Liver (tissue), 8 donors: ENCODE measurements at regions not wholly inside any gene's neighbourhood (a gene's known extent, or its start where the extent isn't known, plus 50 kb on each side); places are given as distances from the start of the nearest gene placed in this dataset.

Source experiments
- DNase-seq: peaks from one replicate; pipeline ENCODE4 v3.0.0-alpha.2; 2017; ENCODE audit warnings: low spot score
- H3K27ac ChIP-seq, 2 donors: one replicate each; pipeline ENCODE4 v1.7.0; 2013; ENCODE audit warnings: inconsistent platforms in 2 of 2, low read length in 2 of 2, control low read depth in 1 of 2, low read depth in 1 of 2, mild to moderate bottlenecking in 1 of 2
- H3K27me3 ChIP-seq, 4 donors: one replicate each; pipeline versions ENCODE4 v1.6.1 to v1.7.0; 2013; ENCODE audit warnings: low read length in 3 of 4, inconsistent platforms in 1 of 4, mild to moderate bottlenecking in 1 of 4, moderate library complexity in 1 of 4; ENCODE audit not compliant: control insufficient read depth in 4 of 4, insufficient read depth in 4 of 4
- H3K36me3 ChIP-seq, 4 donors: one replicate each; pipeline versions ENCODE4 v1.6.1 to v1.7.0; 2013; ENCODE audit warnings: low read length in 3 of 4, mild to moderate bottlenecking in 3 of 4, low read depth in 1 of 4, moderate library complexity in 1 of 4; ENCODE audit not compliant: control insufficient read depth in 4 of 4, insufficient read depth in 3 of 4
- H3K4me1 ChIP-seq, 4 donors: one replicate each; pipeline versions ENCODE4 v1.6.1 to v1.7.0; 2013; ENCODE audit warnings: low read length in 3 of 4, mild to moderate bottlenecking in 3 of 4, moderate library complexity in 1 of 4; ENCODE audit not compliant: control insufficient read depth in 4 of 4, insufficient read depth in 4 of 4
- H3K4me3 ChIP-seq, 3 donors: one replicate each; pipeline versions ENCODE4 v1.6.1 to v1.7.0; 2013; ENCODE audit warnings: low read length in 3 of 3, control low read depth in 1 of 3, low read depth in 1 of 3, mild to moderate bottlenecking in 1 of 3
- H3K9ac ChIP-seq, 2 donors: one replicate each; pipeline ENCODE4 v1.7.0; 2013; ENCODE audit warnings: low read length in 2 of 2, mild to moderate bottlenecking in 2 of 2, moderate library complexity in 2 of 2, control low read depth in 1 of 2, low read depth in 1 of 2
- H3K9me3 ChIP-seq, 4 donors: one replicate each; pipeline versions ENCODE4 v1.6.1 to v1.7.0; 2013; ENCODE audit warnings: low read length in 3 of 4; ENCODE audit not compliant: control insufficient read depth in 4 of 4
- EGR1 ChIP-seq, 2 donors: IDR thresholded peaks; 2 replicates each; pipeline ENCODE4 v1.6.1; 2016 to 2018; ENCODE audit warnings: antibody characterized with exemption in 2 of 2, low read depth in 2 of 2
- FOXA1 ChIP-seq: IDR thresholded peaks from 2 replicates; pipeline ENCODE4 v1.6.1; 2016; ENCODE audit warnings: antibody characterized with exemption
- FOXA2 ChIP-seq: IDR thresholded peaks from 2 replicates; pipeline ENCODE4 v1.6.1; 2016; ENCODE audit warnings: antibody characterized with exemption
- GABPA ChIP-seq, 2 donors: IDR thresholded peaks in 1 of 2; conservative IDR thresholded peaks in 1 of 2; 2 replicates each; pipeline ENCODE4 v1.6.1; 2016; ENCODE audit warnings: antibody characterized with exemption in 2 of 2, mild to moderate bottlenecking in 1 of 2, moderate library complexity in 1 of 2
- HNF4A ChIP-seq, 2 donors: conservative IDR thresholded peaks; 2 replicates each; pipeline ENCODE4 v1.6.1; 2016; ENCODE audit warnings: antibody characterized with exemption in 2 of 2, mild to moderate bottlenecking in 2 of 2
- HNF4G ChIP-seq: IDR thresholded peaks from 2 replicates; pipeline ENCODE4 v1.6.1; 2016; ENCODE audit warnings: antibody characterized with exemption
- JUND ChIP-seq, 2 donors: IDR thresholded peaks; 2 replicates each; pipeline ENCODE4 v1.6.1; 2016; ENCODE audit warnings: antibody characterized with exemption in 2 of 2
- NR2F2 ChIP-seq: IDR thresholded peaks from 2 replicates; pipeline ENCODE4 v1.6.1; 2016; ENCODE audit warnings: antibody characterized with exemption
- RAD21 ChIP-seq, 2 donors: IDR thresholded peaks; 2 replicates each; pipeline ENCODE4 v1.6.1; 2016; ENCODE audit warnings: antibody characterized with exemption in 2 of 2, mild to moderate bottlenecking in 2 of 2
- RXRA ChIP-seq, 2 donors: IDR thresholded peaks; 2 replicates each; pipeline ENCODE4 v1.6.1; 2017 to 2018; ENCODE audit warnings: antibody characterized with exemption in 2 of 2, mild to moderate bottlenecking in 1 of 2
- SP1 ChIP-seq: IDR thresholded peaks from 2 replicates; pipeline ENCODE4 v1.6.1; 2018; ENCODE audit warnings: antibody characterized with exemption, mild to moderate bottlenecking
- TAF1 ChIP-seq: conservative IDR thresholded peaks from 2 replicates; pipeline ENCODE4 v1.6.1; 2016; ENCODE audit warnings: antibody characterized with exemption, mild to moderate bottlenecking
- YY1 ChIP-seq: IDR thresholded peaks from 2 replicates; pipeline ENCODE4 v1.6.1; 2016; ENCODE audit warnings: antibody characterized with exemption, mild to moderate bottlenecking
- WGBS: extraction: QIAGEN DNeasy Blood & Tissue Kit; methylation state at CpG from one replicate; pipeline ENCODE4 v1.1.7; 2013; 5-methylcytosine and 5-hydroxymethylcytosine counted together
- TF ChIP-seq, protein P1 (sequence below): fragments of 150-350 bp; IDR thresholded peaks from 2 replicates; pipeline ENCODE4 v1.5.1; 2017; ENCODE audit warnings: improper control_type of control experiment, low read depth, low read length; ENCODE audit not compliant: missing input control
- TF ChIP-seq, protein P2 (sequence below): IDR thresholded peaks from 2 replicates; pipeline ENCODE4 v1.6.1; 2016; ENCODE audit warnings: antibody characterized with exemption
- TF ChIP-seq, protein P3 (sequence below): IDR thresholded peaks from 2 replicates; pipeline ENCODE4 v1.6.1; 2016; ENCODE audit warnings: antibody characterized with exemption
- TF ChIP-seq, protein P4 (sequence below): IDR thresholded peaks from 2 replicates; pipeline ENCODE4 v1.6.1; 2016; ENCODE audit warnings: antibody characterized with exemption
- TF ChIP-seq, protein P5 (sequence below): IDR thresholded peaks from 2 replicates; pipeline ENCODE4 v1.6.1; 2016; ENCODE audit warnings: antibody characterized with exemption, mild to moderate bottlenecking
- donor health status: healthy.
- donor health status: healthy.
- donor health status: healthy.
- donor health status: healthy.
- donor health status: healthy.

DNA sequence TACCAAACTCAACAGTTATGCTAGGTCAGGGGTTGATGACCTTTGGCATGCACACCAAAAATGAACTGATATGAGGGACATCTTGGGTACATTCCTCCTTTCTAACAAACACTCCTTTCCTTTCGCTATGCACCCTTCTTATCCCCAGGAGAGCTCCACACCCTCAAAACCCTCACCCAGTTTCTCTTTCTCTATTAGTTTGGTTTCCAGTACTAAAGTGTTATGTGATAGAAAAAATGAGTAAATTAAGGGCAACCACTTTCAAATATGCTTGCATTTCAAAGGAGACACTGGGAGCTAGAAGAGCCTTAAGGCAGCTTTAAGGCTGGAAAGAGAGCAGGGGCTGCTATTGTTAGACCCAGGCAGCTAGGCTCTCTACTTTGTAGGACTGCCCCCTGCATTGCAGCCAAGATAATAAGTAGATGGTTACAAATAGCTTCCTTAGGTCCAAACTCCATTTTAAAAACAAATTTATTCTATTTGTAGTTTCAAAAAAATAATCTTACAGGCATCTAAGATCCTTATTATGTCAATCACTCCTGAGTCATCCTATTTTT lies 244.3 kb downstream of the ZIC1 start:
- H3K9ac ChIP-seq: no peak overlapping the region
- TF ChIP-seq, protein P1, sequence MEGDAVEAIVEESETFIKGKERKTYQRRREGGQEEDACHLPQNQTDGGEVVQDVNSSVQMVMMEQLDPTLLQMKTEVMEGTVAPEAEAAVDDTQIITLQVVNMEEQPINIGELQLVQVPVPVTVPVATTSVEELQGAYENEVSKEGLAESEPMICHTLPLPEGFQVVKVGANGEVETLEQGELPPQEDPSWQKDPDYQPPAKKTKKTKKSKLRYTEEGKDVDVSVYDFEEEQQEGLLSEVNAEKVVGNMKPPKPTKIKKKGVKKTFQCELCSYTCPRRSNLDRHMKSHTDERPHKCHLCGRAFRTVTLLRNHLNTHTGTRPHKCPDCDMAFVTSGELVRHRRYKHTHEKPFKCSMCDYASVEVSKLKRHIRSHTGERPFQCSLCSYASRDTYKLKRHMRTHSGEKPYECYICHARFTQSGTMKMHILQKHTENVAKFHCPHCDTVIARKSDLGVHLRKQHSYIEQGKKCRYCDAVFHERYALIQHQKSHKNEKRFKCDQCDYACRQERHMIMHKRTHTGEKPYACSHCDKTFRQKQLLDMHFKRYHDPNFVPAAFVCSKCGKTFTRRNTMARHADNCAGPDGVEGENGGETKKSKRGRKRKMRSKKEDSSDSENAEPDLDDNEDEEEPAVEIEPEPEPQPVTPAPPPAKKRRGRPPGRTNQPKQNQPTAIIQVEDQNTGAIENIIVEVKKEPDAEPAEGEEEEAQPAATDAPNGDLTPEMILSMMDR: no peak
- TF ChIP-seq FOXA1: no peak
- TF ChIP-seq GABPA (IDR thresholded peaks at IDR 0.05 in 1 of 2, conservative IDR thresholded peaks at IDR 0.05 in 1 of 2): no peak
- no peak for TF ChIP-seq HNF4A (conservative IDR thresholded peaks at IDR 0.05)
- TF ChIP-seq NR2F2: no peak
- TF ChIP-seq, protein P2, sequence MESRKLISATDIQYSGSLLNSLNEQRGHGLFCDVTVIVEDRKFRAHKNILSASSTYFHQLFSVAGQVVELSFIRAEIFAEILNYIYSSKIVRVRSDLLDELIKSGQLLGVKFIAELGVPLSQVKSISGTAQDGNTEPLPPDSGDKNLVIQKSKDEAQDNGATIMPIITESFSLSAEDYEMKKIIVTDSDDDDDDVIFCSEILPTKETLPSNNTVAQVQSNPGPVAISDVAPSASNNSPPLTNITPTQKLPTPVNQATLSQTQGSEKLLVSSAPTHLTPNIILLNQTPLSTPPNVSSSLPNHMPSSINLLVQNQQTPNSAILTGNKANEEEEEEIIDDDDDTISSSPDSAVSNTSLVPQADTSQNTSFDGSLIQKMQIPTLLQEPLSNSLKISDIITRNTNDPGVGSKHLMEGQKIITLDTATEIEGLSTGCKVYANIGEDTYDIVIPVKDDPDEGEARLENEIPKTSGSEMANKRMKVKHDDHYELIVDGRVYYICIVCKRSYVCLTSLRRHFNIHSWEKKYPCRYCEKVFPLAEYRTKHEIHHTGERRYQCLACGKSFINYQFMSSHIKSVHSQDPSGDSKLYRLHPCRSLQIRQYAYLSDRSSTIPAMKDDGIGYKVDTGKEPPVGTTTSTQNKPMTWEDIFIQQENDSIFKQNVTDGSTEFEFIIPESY: no peak
- no peak for TF ChIP-seq EGR1 (IDR thresholded peaks at IDR 0.05; ENCODE audit: low read depth in 2 of 2)
- TF ChIP-seq YY1: no peak
- TF ChIP-seq RXRA (IDR thresholded peaks at IDR 0.05): no peak
- H3K4me1 ChIP-seq: no peaks in the 10 kb centered on the region
- no peak for DNase-seq
- no peaks in the 10 kb centered on the region for H3K27me3 ChIP-seq
- H3K36me3 ChIP-seq: peaks cover 0 to 2% (median 0%) of the 10 kb centered on the region in 4 donors
- no peak overlapping the region for H3K4me3 ChIP-seq
- H3K27ac ChIP-seq: no peak overlapping the region
- WGBS: 78% methylated on average over 1 of the region's 1 CpG
- H3K9me3 ChIP-seq: no peaks in the 10 kb centered on the region

DNA sequence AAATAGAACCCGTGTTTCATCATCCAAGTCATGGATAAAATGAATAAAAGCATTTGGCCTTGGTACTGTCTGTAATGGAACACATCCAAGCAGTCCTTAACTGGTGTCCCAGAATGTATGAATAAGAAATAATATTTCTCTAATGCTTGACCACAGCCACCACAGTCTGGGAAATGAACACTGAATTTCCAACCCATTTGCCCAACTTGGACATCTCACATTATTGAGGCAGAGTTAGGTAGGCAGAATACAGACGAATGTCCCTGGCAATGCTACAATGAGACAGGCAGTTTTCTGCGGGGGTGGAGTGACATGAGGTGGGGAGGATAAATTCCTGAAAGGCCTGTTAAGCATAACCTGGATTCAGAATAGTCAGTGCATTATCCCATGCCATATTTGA lies 245.7 kb downstream of the ZIC1 start:
- WGBS: 77% methylated on average over 3 of the region's 3 CpGs
- peaks cover 0 to 2% (median 0%) of the 10 kb centered on the region in 4 donors for H3K36me3 ChIP-seq

More for the DNA sequence above, 245.7 kb downstream of the ZIC1 start:
- DNase-seq: no peak
- Histone ChIP-seq H3K4me1 (no peaks in the 10 kb centered on the region), H3K4me3 (no peak overlapping the region), H3K9me3 (no peaks in the 10 kb centered on the region), H3K9ac (no peak overlapping the region), H3K27me3 (no peaks in the 10 kb centered on the region), H3K27ac (no peak overlapping the region)
- TF ChIP-seq HNF4A (conservative IDR thresholded peaks at IDR 0.05) (no peak), NR2F2 (no peak), SP1 (no peak), FOXA2 (no peak), GABPA (IDR thresholded peaks at IDR 0.05 in 1 of 2, conservative IDR thresholded peaks at IDR 0.05 in 1 of 2) (no peak), EGR1 (IDR thresholded peaks at IDR 0.05; ENCODE audit: low read depth in 2 of 2) (no peak), RAD21 (IDR thresholded peaks at IDR 0.05) (no peak), FOXA1 (no peak), RXRA (IDR thresholded peaks at IDR 0.05) (no peak), TAF1 (no peak), JUND (IDR thresholded peaks at IDR 0.05) (no peak), HNF4G (no peak), YY1 (no peak)
- TF ChIP-seq, protein P1: no peak
- TF ChIP-seq, protein P3, sequence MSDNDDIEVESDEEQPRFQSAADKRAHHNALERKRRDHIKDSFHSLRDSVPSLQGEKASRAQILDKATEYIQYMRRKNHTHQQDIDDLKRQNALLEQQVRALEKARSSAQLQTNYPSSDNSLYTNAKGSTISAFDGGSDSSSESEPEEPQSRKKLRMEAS: no peak
- TF ChIP-seq, protein P4, sequence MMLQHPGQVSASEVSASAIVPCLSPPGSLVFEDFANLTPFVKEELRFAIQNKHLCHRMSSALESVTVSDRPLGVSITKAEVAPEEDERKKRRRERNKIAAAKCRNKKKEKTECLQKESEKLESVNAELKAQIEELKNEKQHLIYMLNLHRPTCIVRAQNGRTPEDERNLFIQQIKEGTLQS: no peak
- TF ChIP-seq, protein P2: no peak
- TF ChIP-seq, protein P5, sequence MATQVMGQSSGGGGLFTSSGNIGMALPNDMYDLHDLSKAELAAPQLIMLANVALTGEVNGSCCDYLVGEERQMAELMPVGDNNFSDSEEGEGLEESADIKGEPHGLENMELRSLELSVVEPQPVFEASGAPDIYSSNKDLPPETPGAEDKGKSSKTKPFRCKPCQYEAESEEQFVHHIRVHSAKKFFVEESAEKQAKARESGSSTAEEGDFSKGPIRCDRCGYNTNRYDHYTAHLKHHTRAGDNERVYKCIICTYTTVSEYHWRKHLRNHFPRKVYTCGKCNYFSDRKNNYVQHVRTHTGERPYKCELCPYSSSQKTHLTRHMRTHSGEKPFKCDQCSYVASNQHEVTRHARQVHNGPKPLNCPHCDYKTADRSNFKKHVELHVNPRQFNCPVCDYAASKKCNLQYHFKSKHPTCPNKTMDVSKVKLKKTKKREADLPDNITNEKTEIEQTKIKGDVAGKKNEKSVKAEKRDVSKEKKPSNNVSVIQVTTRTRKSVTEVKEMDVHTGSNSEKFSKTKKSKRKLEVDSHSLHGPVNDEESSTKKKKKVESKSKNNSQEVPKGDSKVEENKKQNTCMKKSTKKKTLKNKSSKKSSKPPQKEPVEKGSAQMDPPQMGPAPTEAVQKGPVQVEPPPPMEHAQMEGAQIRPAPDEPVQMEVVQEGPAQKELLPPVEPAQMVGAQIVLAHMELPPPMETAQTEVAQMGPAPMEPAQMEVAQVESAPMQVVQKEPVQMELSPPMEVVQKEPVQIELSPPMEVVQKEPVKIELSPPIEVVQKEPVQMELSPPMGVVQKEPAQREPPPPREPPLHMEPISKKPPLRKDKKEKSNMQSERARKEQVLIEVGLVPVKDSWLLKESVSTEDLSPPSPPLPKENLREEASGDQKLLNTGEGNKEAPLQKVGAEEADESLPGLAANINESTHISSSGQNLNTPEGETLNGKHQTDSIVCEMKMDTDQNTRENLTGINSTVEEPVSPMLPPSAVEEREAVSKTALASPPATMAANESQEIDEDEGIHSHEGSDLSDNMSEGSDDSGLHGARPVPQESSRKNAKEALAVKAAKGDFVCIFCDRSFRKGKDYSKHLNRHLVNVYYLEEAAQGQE: no peak
